OCI-LY3 (cell line): ENCODE measurements at regions not wholly inside any gene's neighbourhood (a gene's known extent, or its start where the extent isn't known, plus 50 kb on each side); places are given as distances from the start of the nearest gene placed in this dataset.
"Not testable (repeated sequence)": the region's sequence is repeated elsewhere in the genome, so short reads cannot be mapped to it uniquely, and the experiment has no call there.

Experiments used
- H2AFZ ChIP-seq: fragments of 200-600, 300-600 bp; shearing (Covaris generic); 2 replicates; pipeline ENCODE4 v1.6.0; 2014; ENCODE audit warnings: antibody characterized with exemption, low read depth, low read length
- H3K27ac ChIP-seq: fragments of 200-600, 300-600 bp; sonication (generic); 2 replicates; pipeline ENCODE4 v1.5.1; 2014; ENCODE audit warnings: mild to moderate bottlenecking, low read length, moderate library complexity, mixed read lengths
- H3K27me3 ChIP-seq: fragments of 200-600, 300-600 bp; sonication (generic); 2 replicates; pipeline ENCODE4 v1.6.1; 2014; ENCODE audit warnings: low read depth, low read length, mixed read lengths
- H3K36me3 ChIP-seq: fragments of 200-600, 300-600 bp; sonication (generic); replicated peaks from 2 replicates; pipeline ENCODE3; 2014; ENCODE audit warnings: low read depth, low read length, mixed read lengths
- H3K4me1 ChIP-seq: fragments of 300-600, 200-600 bp; sonication (generic); 2 replicates; pipeline ENCODE4 v1.6.1; 2014; ENCODE audit warnings: low read length, mixed read lengths
- H3K4me2 ChIP-seq: fragments of 200-600, 300-600 bp; sonication (generic); 2 replicates; pipeline ENCODE4 v1.6.1; 2014; ENCODE audit warnings: low read length, mixed read lengths
- H3K4me3 ChIP-seq: fragments of 300-600, 200-600 bp; sonication (generic); 2 replicates; pipeline ENCODE4 v1.5.1; 2014; ENCODE audit warnings: antibody characterized with exemption, mild to moderate bottlenecking, low read length, moderate library complexity
- H3K79me2 ChIP-seq: fragments of 300-600, 200-600 bp; shearing (Covaris generic); 2 replicates; pipeline ENCODE4 v1.6.1; 2014; ENCODE audit warnings: mild to moderate bottlenecking, low read length, mixed read lengths
- H3K9ac ChIP-seq: fragments of 300-600, 200-600 bp; shearing (Covaris generic); 2 replicates; pipeline ENCODE4 v1.6.0; 2014; ENCODE audit warnings: mild to moderate bottlenecking, low read length, moderate library complexity
- H3K9me3 ChIP-seq: fragments of 200-600, 300-600 bp; shearing (Covaris generic); 2 replicates; pipeline ENCODE4 v1.6.1; 2014; ENCODE audit warnings: low read length, mixed read lengths; ENCODE audit not compliant: insufficient read depth
- H4K20me1 ChIP-seq: fragments of 200-600, 300-600 bp; sonication (generic); 2 replicates; pipeline ENCODE4 v1.6.1; 2016; ENCODE audit warnings: low read length, mixed read lengths; ENCODE audit not compliant: insufficient read depth
- CTCF ChIP-seq: fragments of 200-600, 300-600 bp; sonication (generic); IDR thresholded peaks from 2 replicates; pipeline ENCODE4 v1.5.1; 2014; ENCODE audit warnings: antibody characterized with exemption, low read length, low read depth
- EZH2phosphoT487 ChIP-seq: fragments of 200-600 bp; shearing (Covaris generic); IDR thresholded peaks from 2 replicates; pipeline ENCODE4 v1.6.1; 2018; ENCODE audit warnings: antibody characterized with exemption, mixed run types, low read depth

GRCh38 chrX:150213481-150214030 is 149.6 kb upstream of the MAMLD1 start:
- Histone ChIP-seq H3K27ac (no peak overlapping the region), H3K36me3 (no peaks in the 10 kb centered on the region), H3K4me2 (no peak overlapping the region), H3K27me3 (no peaks in the 10 kb centered on the region), H2AFZ (no peak overlapping the region), H3K4me1 (0 out of 2 replicates have a peak, but pooled peaks cover 4% of the 10 kb centered on the region), H3K79me2 (no peaks in the 10 kb centered on the region), H3K4me3 (no peak overlapping the region), H3K9me3 (no peaks in the 10 kb centered on the region), H3K9ac (no peak overlapping the region), H4K20me1 (no peaks in the 10 kb centered on the region)
- TF ChIP-seq EZH2phosphoT487, result no peak
- no peak for TF ChIP-seq CTCF

- not testable (repeated sequence) for H3K79me2 ChIP-seq, H3K4me3 ChIP-seq, H3K4me2 ChIP-seq, H2AFZ ChIP-seq, H3K36me3 ChIP-seq, H4K20me1 ChIP-seq, H3K27me3 ChIP-seq, H3K4me1 ChIP-seq, H3K9ac ChIP-seq, H3K9me3 ChIP-seq, H3K27ac ChIP-seq
Observed at GRCh38 chrX:150216000-150216399, 147.1 kb upstream of the MAMLD1 start.

- Histone ChIP-seq H3K4me2 (no peak overlapping the region), H4K20me1 (no peaks in the 10 kb centered on the region), H3K27me3 (no peaks in the 10 kb centered on the region), H3K9ac (no peak overlapping the region), H3K9me3 (no peaks in the 10 kb centered on the region), H3K27ac (no peak overlapping the region), H2AFZ (no peak overlapping the region), H3K79me2 (no peaks in the 10 kb centered on the region), H3K4me3 (no peak overlapping the region), H3K4me1 (0 out of 2 replicates have a peak, but pooled peaks cover 4% of the 10 kb centered on the region), H3K36me3 (no peaks in the 10 kb centered on the region)
- TF ChIP-seq CTCF, result no peak
- no peak for TF ChIP-seq EZH2phosphoT487
Observed at GRCh38 chrX:150216716-150217115, 146.4 kb upstream of the MAMLD1 start.

- H2AFZ ChIP-seq, result no peak overlapping the region
- no peaks in the 10 kb centered on the region for H3K27me3 ChIP-seq
- no peaks in the 10 kb centered on the region for H3K79me2 ChIP-seq
- H3K4me2 ChIP-seq, result no peak overlapping the region
- TF ChIP-seq CTCF (no peak), EZH2phosphoT487 (no peak)
- H3K4me1 ChIP-seq, result 0 out of 2 replicates have a peak, but pooled peaks cover 4% of the 10 kb centered on the region
- no peak overlapping the region for H3K27ac ChIP-seq
- H3K4me3 ChIP-seq, result no peak overlapping the region
- no peak overlapping the region for H3K9ac ChIP-seq
- no peaks in the 10 kb centered on the region for H4K20me1 ChIP-seq
- H3K9me3 ChIP-seq, result no peaks in the 10 kb centered on the region
- no peaks in the 10 kb centered on the region for H3K36me3 ChIP-seq
Observed at GRCh38 chrX:150217609-150218008, 145.5 kb upstream of the MAMLD1 start.
